A549 (cell line): ENCODE measurements at regions not wholly inside any gene's neighbourhood (a gene's known extent, or its start where the extent isn't known, plus 50 kb on each side); places are given as distances from the start of the nearest gene placed in this dataset.

Experiments
- ATAC-seq, 2 experiments: fragments of 200-7000 bp in 1 of 2; fragments of >200 bp in 1 of 2; cut with Nextera tagmentation in 1 of 2; cut with Tn5 transposase in 1 of 2; 3 replicates each; pipeline versions ENCODE4 v1.8.0 to v1.9.1; 2018 to 2020; ENCODE audit warnings: mild to moderate bottlenecking in 1 of 2, moderate library complexity in 1 of 2
- CTCF ChIA-PET: fragments of 300-600 bp; sonication (Branson Sonifier 250); formaldehyde crosslinking; extraction: SDS; loops from one replicate; lab custom pipeline; 2021; ENCODE audit warnings: antibody characterized with exemption, inconsistent platforms; lab: Yijun Ruan, JAX
- POLR2A ChIA-PET: fragments of 350-600 bp; formaldehyde crosslinking; extraction: SDS; loops from one replicate; lab custom pipeline; 2021; ENCODE audit warnings: antibody characterized with exemption, inconsistent platforms; lab: Yijun Ruan, JAX
- DNase-seq, 2 experiments: peaks; one replicate each; pipeline versions ENCODE4 v3.0.0 to v3.0.0-alpha.2; 2011 to 2016; ENCODE audit warnings: low read depth in 1 of 2, low spot score in 1 of 2
- FAIRE-seq: peaks from 2 replicates; lab custom pipeline; 2011; peaks lifted over from hg19 to GRCh38; lab: Jason Lieb, UNC
- H3K27ac ChIP-seq, 2 experiments: fragments of >200 bp; sonication (Bioruptor Twin); formaldehyde crosslinking; 3 replicates each; pipeline ENCODE4 v1.5.1; 2016 to 2017
- H3K4me1 ChIP-seq: fragments of >200 bp; sonication (Bioruptor Twin); formaldehyde crosslinking; 3 replicates; pipeline ENCODE4 v1.6.1; 2016
- H3K4me2 ChIP-seq: fragments of >200 bp; sonication (Bioruptor Twin); formaldehyde crosslinking; 3 replicates; pipeline ENCODE4 v1.6.1; 2016
- H3K4me3 ChIP-seq: fragments of >200 bp; sonication (Bioruptor Twin); formaldehyde crosslinking; 3 replicates; pipeline ENCODE4 v1.5.1; 2016
- H3K9me3 ChIP-seq: fragments of >200 bp; sonication (Bioruptor Twin); formaldehyde crosslinking; 3 replicates; pipeline ENCODE4 v1.6.1; 2016
- BHLHE40 ChIP-seq: IDR thresholded peaks from 2 replicates; pipeline ENCODE4 v1.6.1; 2012; ENCODE audit warnings: low read depth, low read length, inconsistent platforms
- CBX2 ChIP-seq: fragments of 200-600 bp; sonication (generic); IDR thresholded peaks from 2 replicates; pipeline ENCODE4 v1.6.1; 2016; ENCODE audit warnings: low read depth, mild to moderate bottlenecking, borderline replicate concordance
- CBX8 ChIP-seq: fragments of 200-600 bp; sonication (generic); IDR thresholded peaks from 2 replicates; pipeline ENCODE4 v1.6.1; 2016
- CHD2 ChIP-seq: fragments of 150-350 bp; IDR thresholded peaks from 2 replicates; pipeline ENCODE4 v1.6.1; 2014; ENCODE audit warnings: low read length; ENCODE audit not compliant: partially characterized antibody
- CHD4 ChIP-seq: fragments of 200-600 bp; sonication (generic); IDR thresholded peaks from 2 replicates; pipeline ENCODE4 v1.6.1; 2016; ENCODE audit warnings: antibody characterized with exemption, mild to moderate bottlenecking, borderline replicate concordance
- CTCF ChIP-seq: fragments of >200 bp; sonication (Bioruptor Twin); formaldehyde crosslinking; IDR thresholded peaks from 3 replicates; pipeline ENCODE4 v1.5.1; 2016
- EHMT2 ChIP-seq: fragments of 200-600 bp; sonication (generic); IDR thresholded peaks from 2 replicates; pipeline ENCODE4 v1.6.1; 2016; ENCODE audit warnings: antibody characterized with exemption, low read depth, mild to moderate bottlenecking, moderate library complexity
- FOSB ChIP-seq: fragments of 250-450 bp; sonication (Bioruptor Pico); IDR thresholded peaks from 2 replicates; pipeline ENCODE4 v1.5.0; 2020; ENCODE audit warnings: mild to moderate bottlenecking, moderate library complexity
- FOXS1 ChIP-seq: fragments of 250-450 bp; sonication (Bioruptor Pico); IDR thresholded peaks from 2 replicates; pipeline ENCODE4 v1.5.0; 2020; ENCODE audit warnings: mild to moderate bottlenecking, moderate library complexity
- GATA3 ChIP-seq: IDR thresholded peaks from 2 replicates; pipeline ENCODE4 v1.6.1; 2012; ENCODE audit warnings: borderline replicate concordance
- HES2 ChIP-seq: fragments of >200 bp; sonication (Bioruptor Twin); formaldehyde crosslinking; IDR thresholded peaks from 2 replicates; pipeline ENCODE4 v1.6.1; 2016
- HOXA7 ChIP-seq: fragments of 250-450 bp; sonication (Bioruptor Pico); IDR thresholded peaks from 2 replicates; pipeline ENCODE4 v1.5.0; 2020; ENCODE audit warnings: mild to moderate bottlenecking, moderate library complexity
- JUNB ChIP-seq: fragments of >200 bp; sonication (Bioruptor Twin); formaldehyde crosslinking; IDR thresholded peaks from 2 replicates; pipeline ENCODE4 v1.6.1; 2016
- MAFK ChIP-seq: fragments of 450-650 bp; IDR thresholded peaks from 2 replicates; pipeline ENCODE4 v1.6.1; 2014; ENCODE audit not compliant: partially characterized antibody
- MAZ ChIP-seq: fragments of 150-350 bp; IDR thresholded peaks from 2 replicates; pipeline ENCODE4 v1.6.1; 2014; ENCODE audit warnings: antibody characterized with exemption, low read depth, low read length, borderline replicate concordance
- MYC ChIP-seq: IDR thresholded peaks from 2 replicates; pipeline ENCODE4 v1.6.1; 2012; ENCODE audit warnings: mild to moderate bottlenecking, inconsistent platforms, low read length, improper control_type of control experiment, borderline replicate concordance
- NPAS2 ChIP-seq: fragments of 250-450 bp; sonication (Bioruptor Pico); IDR thresholded peaks from 2 replicates; pipeline ENCODE4 v1.8.0; 2022; ENCODE audit warnings: mild to moderate bottlenecking, moderate library complexity, borderline replicate concordance
- POLR2AphosphoS2 ChIP-seq: conservative IDR thresholded peaks from 2 replicates; pipeline ENCODE4 v1.6.1; 2012; ENCODE audit warnings: low read length, improper control_type of control experiment, inconsistent platforms
- RAD21 ChIP-seq, 2 experiments: fragments of >200 bp in 1 of 2; sonication (Bioruptor Twin) in 1 of 2; formaldehyde crosslinking in 1 of 2; IDR thresholded peaks in 1 of 2; conservative IDR thresholded peaks in 1 of 2; 2 replicates in 1 of 2; 3 replicates in 1 of 2; pipeline ENCODE4 v1.6.1; 2012 to 2018; ENCODE audit warnings: inconsistent platforms in 1 of 2
- RCOR1 ChIP-seq: fragments of 150-350 bp; IDR thresholded peaks from 2 replicates; pipeline ENCODE4 v1.6.1; 2014; ENCODE audit warnings: antibody characterized with exemption, low read length, low read depth
- RNF2 ChIP-seq: fragments of 200-600 bp; sonication (generic); IDR thresholded peaks from 2 replicates; pipeline ENCODE4 v1.6.1; 2016; ENCODE audit warnings: low read depth, mild to moderate bottlenecking, antibody characterized with exemption, moderate library complexity, borderline replicate concordance
- TFCP2L1 ChIP-seq: fragments of 250-450 bp; sonication (Bioruptor Pico); IDR thresholded peaks from 2 replicates; pipeline ENCODE4 v1.5.0; 2021; ENCODE audit warnings: mild to moderate bottlenecking
- TP53 ChIP-seq: fragments of 250-450 bp; sonication (Bioruptor Pico); IDR thresholded peaks from 2 replicates; pipeline ENCODE4 v1.5.0; 2021; ENCODE audit warnings: mild to moderate bottlenecking, moderate library complexity
- USF2 ChIP-seq: fragments of 450-650 bp; IDR thresholded peaks from 2 replicates; pipeline ENCODE4 v1.6.1; 2014; ENCODE audit warnings: antibody characterized with exemption
- ZFP36 ChIP-seq: fragments of 450-650 bp; IDR thresholded peaks from 2 replicates; pipeline ENCODE4 v1.6.1; 2014; ENCODE audit warnings: borderline replicate concordance; ENCODE audit not compliant: partially characterized antibody
- ZNF302 ChIP-seq: fragments of 250-450 bp; sonication (Bioruptor Pico); IDR thresholded peaks from 2 replicates; pipeline ENCODE4 v1.9.0; 2021; ENCODE audit warnings: inconsistent platforms, mild to moderate bottlenecking, moderate library complexity
- ZSCAN20 ChIP-seq: fragments of 250-450 bp; sonication (Bioruptor Pico); IDR thresholded peaks from 2 replicates; pipeline ENCODE4 v1.8.0; 2022; ENCODE audit warnings: mild to moderate bottlenecking, moderate library complexity
- WGBS: methylation state at CpG from one replicate; pipeline ENCODE4 v1.1.6; 2017; ENCODE audit errors: missing lambda C conversion rate; 5-methylcytosine and 5-hydroxymethylcytosine counted together
- TF ChIP-seq, protein P1 (sequence below): fragments of 200-600 bp; sonication (generic); IDR thresholded peaks from 2 replicates; pipeline ENCODE4 v1.6.1; 2016; ENCODE audit warnings: antibody characterized with exemption, mild to moderate bottlenecking, moderate library complexity
- TF ChIP-seq, protein P2 (sequence below): IDR thresholded peaks from 2 replicates; pipeline ENCODE4 v1.6.1; 2012

- WGBS = 15% methylated on average over 3 of the region's 3 CpGs
- Histone ChIP-seq H3K4me3 (no peak overlapping the region), H3K4me2 (no peak overlapping the region), H3K27ac (no peak overlapping the region), H3K4me1 (no peaks in the 10 kb centered on the region), H3K9me3 (no peaks in the 10 kb centered on the region)
- CTCF ChIA-PET = no interaction called here
- no peak for ATAC-seq
- no peak for TF ChIP-seq JUNB
- no peak for TF ChIP-seq RNF2
- TF ChIP-seq ZSCAN20 (CRISPR knock-in tag) = no peak
- TF ChIP-seq BHLHE40 = no peak
- no peak for TF ChIP-seq ZFP36
- TF ChIP-seq USF2 = no peak
- no peak for TF ChIP-seq MAFK
- TF ChIP-seq RCOR1 = no peak
- no peak for DNase-seq
- POLR2A ChIA-PET = no interaction called here
- no peak for FAIRE-seq
Observed at GRCh38 chr4:143017210-143017609, 167.5 kb upstream of the USP38 start.

GRCh38 chr4:143019351-143019750 lies 165.4 kb upstream of the USP38 start:
- Histone ChIP-seq H3K27ac (no peak overlapping the region), H3K9me3 (no peaks in the 10 kb centered on the region), H3K4me3 (no peak overlapping the region), H3K4me2 (no peak overlapping the region), H3K4me1 (0 out of 3 replicates have a peak, but pooled peaks cover 4% of the 10 kb centered on the region)
- TF ChIP-seq, protein P1, sequence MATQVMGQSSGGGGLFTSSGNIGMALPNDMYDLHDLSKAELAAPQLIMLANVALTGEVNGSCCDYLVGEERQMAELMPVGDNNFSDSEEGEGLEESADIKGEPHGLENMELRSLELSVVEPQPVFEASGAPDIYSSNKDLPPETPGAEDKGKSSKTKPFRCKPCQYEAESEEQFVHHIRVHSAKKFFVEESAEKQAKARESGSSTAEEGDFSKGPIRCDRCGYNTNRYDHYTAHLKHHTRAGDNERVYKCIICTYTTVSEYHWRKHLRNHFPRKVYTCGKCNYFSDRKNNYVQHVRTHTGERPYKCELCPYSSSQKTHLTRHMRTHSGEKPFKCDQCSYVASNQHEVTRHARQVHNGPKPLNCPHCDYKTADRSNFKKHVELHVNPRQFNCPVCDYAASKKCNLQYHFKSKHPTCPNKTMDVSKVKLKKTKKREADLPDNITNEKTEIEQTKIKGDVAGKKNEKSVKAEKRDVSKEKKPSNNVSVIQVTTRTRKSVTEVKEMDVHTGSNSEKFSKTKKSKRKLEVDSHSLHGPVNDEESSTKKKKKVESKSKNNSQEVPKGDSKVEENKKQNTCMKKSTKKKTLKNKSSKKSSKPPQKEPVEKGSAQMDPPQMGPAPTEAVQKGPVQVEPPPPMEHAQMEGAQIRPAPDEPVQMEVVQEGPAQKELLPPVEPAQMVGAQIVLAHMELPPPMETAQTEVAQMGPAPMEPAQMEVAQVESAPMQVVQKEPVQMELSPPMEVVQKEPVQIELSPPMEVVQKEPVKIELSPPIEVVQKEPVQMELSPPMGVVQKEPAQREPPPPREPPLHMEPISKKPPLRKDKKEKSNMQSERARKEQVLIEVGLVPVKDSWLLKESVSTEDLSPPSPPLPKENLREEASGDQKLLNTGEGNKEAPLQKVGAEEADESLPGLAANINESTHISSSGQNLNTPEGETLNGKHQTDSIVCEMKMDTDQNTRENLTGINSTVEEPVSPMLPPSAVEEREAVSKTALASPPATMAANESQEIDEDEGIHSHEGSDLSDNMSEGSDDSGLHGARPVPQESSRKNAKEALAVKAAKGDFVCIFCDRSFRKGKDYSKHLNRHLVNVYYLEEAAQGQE = no peak
- TF ChIP-seq GATA3 (no peak), CBX8 (no peak), RNF2 (no peak), FOSB (CRISPR knock-in tag) (no peak), TP53 (CRISPR knock-in tag) (no peak)
- whole genome bisulfite sequencing = 71% methylated on average over 3 of the region's 4 CpGs
- ChIA-PET CTCF (interaction anchor here (1.0 kb wide), 1 partner anchor 44 kb away, joined by 3 read pairs; no protein-coding TSS in a partner anchor), POLR2A (no interaction called here)
- FAIRE-seq = no peak
- DNase-seq = no peak
- no peak for ATAC-seq

- ATAC-seq (no peak), DNase-seq (no peak), FAIRE-seq (no peak)
- Histone ChIP-seq H3K27ac (no peak overlapping the region), H3K4me2 (no peak overlapping the region), H3K4me3 (no peak overlapping the region), H3K4me1 (peaks cover 9% of the 10 kb centered on the region; the same call in 1 of the 3 replicates), H3K9me3 (no peaks in the 10 kb centered on the region)
- CTCF ChIA-PET = no interaction called here
- POLR2A ChIA-PET = no interaction called here
- TF ChIP-seq CBX2 (no peak), CHD2 (no peak), CTCF (no peak), MAZ (no peak), CHD4 (no peak), POLR2AphosphoS2 (no peak), TFCP2L1 (CRISPR knock-in tag) (no peak), MYC (no peak), RAD21 (conservative IDR thresholded peaks at IDR 0.05 in 1 of 2, IDR thresholded peaks at IDR 0.05 in 1 of 2) (no peak), NPAS2 (CRISPR knock-in tag) (no peak), HES2 (no peak), USF2 (no peak), EHMT2 (no peak), ZSCAN20 (CRISPR knock-in tag) (no peak), ZNF302 (CRISPR knock-in tag) (no peak), HOXA7 (CRISPR knock-in tag) (no peak), FOXS1 (CRISPR knock-in tag) (no peak)
- TF ChIP-seq, protein P2, sequence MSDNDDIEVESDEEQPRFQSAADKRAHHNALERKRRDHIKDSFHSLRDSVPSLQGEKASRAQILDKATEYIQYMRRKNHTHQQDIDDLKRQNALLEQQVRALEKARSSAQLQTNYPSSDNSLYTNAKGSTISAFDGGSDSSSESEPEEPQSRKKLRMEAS = no peak
Observed at GRCh38 chr4:143021384-143021783, 163.3 kb upstream of the USP38 start.
